D721Med (cell line): ENCODE measurements at regions not wholly inside any gene's neighbourhood (a gene's known extent, or its start where the extent isn't known, plus 50 kb on each side); places are given as distances from the start of the nearest gene placed in this dataset.
"Not testable (repeated sequence)": the region's sequence is repeated elsewhere in the genome, so short reads cannot be mapped to it uniquely, and the experiment has no call there.

ENCODE experiments used
- DNase-seq: peaks from one replicate; pipeline ENCODE4 v3.0.0; 2011; ENCODE audit warnings: low spot score; ENCODE audit not compliant: insufficient read length
- FAIRE-seq: peaks from 2 replicates; lab custom pipeline; 2011; peaks lifted over from hg19 to GRCh38; lab: Jason Lieb, UNC
- TF ChIP-seq, protein P1 (sequence below): IDR thresholded peaks from 2 replicates; pipeline ENCODE4 v1.5.1; 2012; ENCODE audit warnings: mild to moderate bottlenecking, control low read depth; ENCODE audit not compliant: insufficient read depth; ENCODE audit errors: missing control alignments

DNA sequence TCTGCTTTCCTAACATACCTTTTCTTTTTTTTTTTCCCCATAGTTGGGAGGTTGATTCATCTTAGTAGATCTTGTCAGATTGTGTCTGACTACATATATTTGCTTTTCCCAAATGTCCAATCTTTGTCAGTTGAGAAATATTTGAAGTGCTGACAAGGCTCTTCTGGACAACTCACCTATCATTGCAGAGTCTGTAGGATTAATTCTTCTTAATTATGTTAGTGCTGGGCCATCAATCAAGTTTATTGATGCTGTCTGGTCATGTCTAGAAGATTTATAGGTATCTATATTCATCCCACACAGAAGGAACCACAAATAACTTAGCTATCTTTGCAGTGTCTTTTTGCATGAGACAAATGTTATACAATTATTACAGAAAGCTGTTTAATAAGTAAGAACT is 310.6 kb downstream of the ACTR3B start:
- TF ChIP-seq, protein P1, sequence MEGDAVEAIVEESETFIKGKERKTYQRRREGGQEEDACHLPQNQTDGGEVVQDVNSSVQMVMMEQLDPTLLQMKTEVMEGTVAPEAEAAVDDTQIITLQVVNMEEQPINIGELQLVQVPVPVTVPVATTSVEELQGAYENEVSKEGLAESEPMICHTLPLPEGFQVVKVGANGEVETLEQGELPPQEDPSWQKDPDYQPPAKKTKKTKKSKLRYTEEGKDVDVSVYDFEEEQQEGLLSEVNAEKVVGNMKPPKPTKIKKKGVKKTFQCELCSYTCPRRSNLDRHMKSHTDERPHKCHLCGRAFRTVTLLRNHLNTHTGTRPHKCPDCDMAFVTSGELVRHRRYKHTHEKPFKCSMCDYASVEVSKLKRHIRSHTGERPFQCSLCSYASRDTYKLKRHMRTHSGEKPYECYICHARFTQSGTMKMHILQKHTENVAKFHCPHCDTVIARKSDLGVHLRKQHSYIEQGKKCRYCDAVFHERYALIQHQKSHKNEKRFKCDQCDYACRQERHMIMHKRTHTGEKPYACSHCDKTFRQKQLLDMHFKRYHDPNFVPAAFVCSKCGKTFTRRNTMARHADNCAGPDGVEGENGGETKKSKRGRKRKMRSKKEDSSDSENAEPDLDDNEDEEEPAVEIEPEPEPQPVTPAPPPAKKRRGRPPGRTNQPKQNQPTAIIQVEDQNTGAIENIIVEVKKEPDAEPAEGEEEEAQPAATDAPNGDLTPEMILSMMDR = no peak
- FAIRE-seq (no peak), DNase-seq (no peak)

DNA sequence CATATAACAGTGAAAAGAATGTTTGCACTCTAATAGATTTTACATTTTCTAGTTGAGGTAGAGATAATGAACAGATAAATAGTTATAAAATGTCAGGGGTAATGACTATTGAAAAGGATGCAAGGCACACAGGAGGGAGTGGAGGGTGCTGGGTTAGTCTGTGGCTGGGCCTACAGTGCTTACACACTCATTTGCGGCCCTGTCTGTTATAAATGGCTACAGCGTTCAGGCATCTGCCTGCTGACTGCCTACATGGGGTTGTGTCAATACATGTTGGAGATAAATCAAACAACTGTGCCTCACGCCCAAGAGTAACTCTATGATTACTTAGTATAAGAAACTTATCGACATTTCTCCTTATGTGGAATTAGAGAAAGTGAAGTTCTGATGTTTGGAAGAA is 313.3 kb downstream of the ACTR3B start:
- no peak for DNase-seq

DNA sequence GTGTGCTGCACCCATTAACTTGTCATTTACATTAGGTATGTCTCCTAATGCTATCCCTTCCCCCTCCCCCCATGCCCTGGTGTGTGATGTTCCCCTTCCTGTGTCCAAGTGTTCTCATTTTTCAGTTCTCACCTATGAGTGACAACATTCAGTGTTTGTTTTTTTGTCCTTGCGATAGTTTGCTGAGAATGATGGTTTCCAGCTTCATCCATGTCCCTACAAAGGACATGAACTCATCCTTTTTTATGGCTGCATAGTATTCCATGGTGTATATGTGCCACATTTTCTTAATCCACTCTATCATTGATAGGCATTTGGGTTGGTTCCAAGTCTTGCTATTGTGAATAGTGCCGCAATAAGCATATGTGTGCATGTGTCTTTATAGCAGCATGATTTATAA is 316.7 kb downstream of the ACTR3B start:
- DNase-seq = not testable (repeated sequence)

More for the DNA sequence above, 313.3 kb downstream of the ACTR3B start:
- TF ChIP-seq, protein P1 = no peak
- FAIRE-seq = no peak

DNA sequence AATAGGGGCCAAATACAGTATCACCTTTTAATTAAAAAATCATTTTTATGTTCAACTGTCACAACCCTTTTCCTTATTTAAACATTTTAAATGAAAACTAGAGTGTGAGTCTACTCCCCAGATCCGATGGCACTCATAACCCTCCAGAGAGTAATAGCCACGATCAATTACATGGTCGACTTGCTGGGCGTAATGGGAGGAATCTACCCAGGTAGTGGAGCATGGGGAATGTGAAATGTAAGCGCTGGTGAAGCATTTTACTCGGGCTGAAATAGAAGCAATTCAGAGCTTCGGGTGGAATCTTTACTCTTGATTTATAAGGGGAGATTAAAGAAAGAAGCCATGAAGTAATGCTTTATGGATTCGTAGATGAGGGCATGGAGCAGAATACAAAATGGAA is 321.9 kb downstream of the ACTR3B start:
- no peak for FAIRE-seq
- TF ChIP-seq, protein P1 = no peak
- no peak for DNase-seq

More for the DNA sequence above, 316.7 kb downstream of the ACTR3B start:
- not testable (repeated sequence) for FAIRE-seq

DNA sequence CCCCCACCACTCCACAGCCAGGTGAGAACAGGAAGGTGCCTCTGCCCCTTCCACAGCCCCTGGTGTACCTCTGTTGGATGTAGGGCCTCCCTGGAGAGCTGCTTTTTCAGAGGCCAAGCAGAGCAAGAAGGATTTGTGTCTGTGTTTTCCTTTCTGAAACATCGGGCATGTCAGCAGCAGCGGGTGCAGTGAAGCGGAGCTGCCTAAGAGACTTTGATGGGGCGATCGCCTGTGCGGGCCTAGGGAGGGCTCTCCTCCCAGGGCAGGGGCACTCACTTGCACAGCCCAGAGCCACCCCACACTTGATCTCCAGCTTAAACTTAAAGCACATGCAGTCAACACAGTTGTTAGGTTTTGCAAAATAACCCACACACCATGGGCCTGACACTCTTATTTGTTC is 324.7 kb downstream of the ACTR3B start:
- DNase-seq (no peak), FAIRE-seq (no peak)
- TF ChIP-seq, protein P1 = no peak

DNA sequence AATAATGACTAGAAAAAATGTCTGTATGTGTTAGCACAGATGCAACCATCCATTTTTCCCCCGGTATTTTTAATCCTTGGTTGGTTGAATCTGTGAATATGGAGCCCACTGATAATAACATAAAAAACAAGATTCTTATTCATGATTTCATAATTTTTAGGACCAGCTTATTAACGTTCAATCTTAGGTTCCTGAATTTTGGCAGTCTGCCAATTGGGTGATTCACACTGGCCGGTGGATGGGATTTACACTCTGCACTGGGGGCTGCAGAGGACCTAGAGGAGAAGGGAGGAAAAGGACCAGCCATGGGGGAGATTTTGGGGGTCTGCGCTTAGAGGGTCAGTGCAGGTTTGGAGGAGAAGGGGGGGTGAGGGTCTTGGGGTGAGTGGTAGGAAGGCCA is 327.9 kb downstream of the ACTR3B start:
- DNase-seq (no peak), FAIRE-seq (no peak)
- TF ChIP-seq, protein P1 = no peak

DNA sequence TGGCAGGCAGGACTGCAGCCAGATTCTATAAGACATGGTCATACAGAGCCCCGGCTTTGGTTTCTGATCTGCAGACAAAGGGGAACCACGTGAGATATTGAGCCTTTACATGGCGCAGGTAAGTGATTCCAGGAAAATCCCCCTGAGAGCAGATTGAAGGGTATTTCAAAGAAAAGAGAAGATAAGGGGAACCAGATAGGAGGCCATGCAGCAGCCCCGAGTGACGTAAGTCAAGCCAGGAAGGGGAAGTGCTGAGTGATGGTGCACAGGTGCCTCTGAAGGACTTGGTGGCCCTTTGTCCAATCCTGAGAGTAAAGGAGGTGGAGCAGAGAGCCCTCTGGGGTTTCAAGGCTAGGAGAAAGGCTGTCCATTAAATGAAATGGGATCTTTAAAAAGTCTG is 329.0 kb downstream of the ACTR3B start:
- DNase-seq (no peak), FAIRE-seq (no peak)
- TF ChIP-seq, protein P1 = no peak

DNA sequence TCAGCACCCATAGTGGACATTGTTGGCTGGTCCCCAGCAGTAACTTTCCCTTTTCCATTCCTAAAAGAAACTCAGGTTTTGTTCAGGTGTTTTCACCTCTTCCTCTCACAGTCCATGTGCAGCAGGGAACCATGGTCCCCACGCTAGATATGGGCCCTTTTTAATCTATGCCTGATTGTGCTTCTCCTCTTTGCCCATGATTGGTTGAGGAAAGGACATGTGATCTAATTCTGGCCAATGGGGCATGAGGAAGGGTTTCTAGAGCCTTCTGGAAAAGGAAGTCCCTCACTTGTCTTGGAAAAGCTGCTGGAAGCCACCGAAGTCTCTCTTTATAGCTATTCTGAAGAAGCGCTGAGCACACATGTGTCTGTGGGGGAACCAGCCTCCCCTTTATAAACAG is 330.7 kb downstream of the ACTR3B start:
- TF ChIP-seq, protein P1 = no peak
- no peak for FAIRE-seq

More for the DNA sequence above, 330.7 kb downstream of the ACTR3B start:
- no peak for DNase-seq
